ENCODE measurements at regions not wholly inside any gene's neighbourhood (a gene's known extent, or its start where the extent isn't known, plus 50 kb on each side); places are given as distances from the start of the nearest gene placed in this dataset.

GRCh38 chr21:35831230-35831629 lies 229.1 kb downstream of the SETD4 start:
- no peak for DNase-seq
- no peak for TF ChIP-seq CTCF (IDR thresholded peaks at IDR 0.05; ENCODE audit: borderline replicate concordance)
- H3K4me3 ChIP-seq: no peak overlapping the region
- no peak overlapping the region for H3K27ac ChIP-seq (replicated peaks)
- intact Hi-C loops (cut with micrococcal nuclease): no loop called here
- no peaks in the 10 kb centered on the region for H3K4me1 ChIP-seq
- no peaks in the 10 kb centered on the region for H3K9me3 ChIP-seq (replicated peaks)
- H3K27me3 ChIP-seq (ENCODE audit: low read depth): peaks cover 69% of the 10 kb centered on the region
- H3K36me3 ChIP-seq: no peaks in the 10 kb centered on the region

GRCh38 chr21:35829067-35829466 lies 231.3 kb downstream of the SETD4 start:
- Histone ChIP-seq H3K27ac (replicated peaks) (no peak overlapping the region), H3K27me3 (ENCODE audit: low read depth) (peaks cover 72% of the 10 kb centered on the region), H3K4me1 (no peaks in the 10 kb centered on the region), H3K9me3 (replicated peaks) (no peaks in the 10 kb centered on the region), H3K4me3 (no peak overlapping the region), H3K36me3 (no peaks in the 10 kb centered on the region)
- DNase-seq: no peak
- no peak for TF ChIP-seq CTCF (IDR thresholded peaks at IDR 0.05; ENCODE audit: borderline replicate concordance)
- intact Hi-C loops (cut with micrococcal nuclease): no loop called here

GRCh38 chr21:35828161-35828560 lies 232.2 kb downstream of the SETD4 start:
- no peak overlapping the region for H3K27ac ChIP-seq (replicated peaks)
- intact Hi-C loops (cut with micrococcal nuclease): no loop called here
- peaks cover 70% of the 10 kb centered on the region for H3K27me3 ChIP-seq (ENCODE audit: low read depth)
- H3K4me1 ChIP-seq: no peaks in the 10 kb centered on the region
- no peak overlapping the region for H3K4me3 ChIP-seq
- no peaks in the 10 kb centered on the region for H3K36me3 ChIP-seq
- TF ChIP-seq CTCF (IDR thresholded peaks at IDR 0.05; ENCODE audit: borderline replicate concordance): no peak
- no peak for DNase-seq
- H3K9me3 ChIP-seq (replicated peaks): no peaks in the 10 kb centered on the region

- no peak overlapping the region for H3K4me3 ChIP-seq
- no peaks in the 10 kb centered on the region for H3K36me3 ChIP-seq
- H3K27ac ChIP-seq (replicated peaks): no peak overlapping the region
- H3K9me3 ChIP-seq (replicated peaks): peaks cover 4% of the 10 kb centered on the region
- no peaks in the 10 kb centered on the region for H3K4me1 ChIP-seq
- peaks cover 62% of the 10 kb centered on the region for H3K27me3 ChIP-seq (ENCODE audit: low read depth)
- DNase-seq: no peak
- intact Hi-C loops (cut with micrococcal nuclease): no loop called here
- no peak for TF ChIP-seq CTCF (IDR thresholded peaks at IDR 0.05; ENCODE audit: borderline replicate concordance)
Measured at GRCh38 chr21:35827004-35827403, 233.3 kb downstream of the SETD4 start.

- no peak for DNase-seq
- intact Hi-C loops (cut with micrococcal nuclease): no loop called here
- H3K27ac ChIP-seq (replicated peaks): no peak overlapping the region
- H3K27me3 ChIP-seq (ENCODE audit: low read depth): peaks cover 61% of the 10 kb centered on the region
- H3K4me3 ChIP-seq: no peak overlapping the region
- H3K4me1 ChIP-seq: no peaks in the 10 kb centered on the region
- H3K36me3 ChIP-seq: no peaks in the 10 kb centered on the region
- H3K9me3 ChIP-seq (replicated peaks): peaks cover 9% of the 10 kb centered on the region
- no peak for TF ChIP-seq CTCF (IDR thresholded peaks at IDR 0.05; ENCODE audit: borderline replicate concordance)
Measured at GRCh38 chr21:35825370-35826353, 234.7 kb downstream of the SETD4 start.

Measured in left ventricle myocardium inferior (tissue), 1 donor.